ENCODE measurements at regions not wholly inside any gene's neighbourhood (a gene's known extent, or its start where the extent isn't known, plus 50 kb on each side); places are given as distances from the start of the nearest gene placed in this dataset.
"Not testable (repeated sequence)": the region's sequence is repeated elsewhere in the genome, so short reads cannot be mapped to it uniquely, and the experiment has no call there.

GRCh38 chr20:2213401-2213800, 82.4 kb upstream of the TGM3 start:
- TF ChIP-seq ZFX (IDR thresholded peaks at IDR 0.05): no peak
- TF ChIP-seq, protein P1, sequence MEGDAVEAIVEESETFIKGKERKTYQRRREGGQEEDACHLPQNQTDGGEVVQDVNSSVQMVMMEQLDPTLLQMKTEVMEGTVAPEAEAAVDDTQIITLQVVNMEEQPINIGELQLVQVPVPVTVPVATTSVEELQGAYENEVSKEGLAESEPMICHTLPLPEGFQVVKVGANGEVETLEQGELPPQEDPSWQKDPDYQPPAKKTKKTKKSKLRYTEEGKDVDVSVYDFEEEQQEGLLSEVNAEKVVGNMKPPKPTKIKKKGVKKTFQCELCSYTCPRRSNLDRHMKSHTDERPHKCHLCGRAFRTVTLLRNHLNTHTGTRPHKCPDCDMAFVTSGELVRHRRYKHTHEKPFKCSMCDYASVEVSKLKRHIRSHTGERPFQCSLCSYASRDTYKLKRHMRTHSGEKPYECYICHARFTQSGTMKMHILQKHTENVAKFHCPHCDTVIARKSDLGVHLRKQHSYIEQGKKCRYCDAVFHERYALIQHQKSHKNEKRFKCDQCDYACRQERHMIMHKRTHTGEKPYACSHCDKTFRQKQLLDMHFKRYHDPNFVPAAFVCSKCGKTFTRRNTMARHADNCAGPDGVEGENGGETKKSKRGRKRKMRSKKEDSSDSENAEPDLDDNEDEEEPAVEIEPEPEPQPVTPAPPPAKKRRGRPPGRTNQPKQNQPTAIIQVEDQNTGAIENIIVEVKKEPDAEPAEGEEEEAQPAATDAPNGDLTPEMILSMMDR (conservative IDR thresholded peaks at IDR 0.05): no peak
- H3K27ac ChIP-seq: no peak overlapping the region

DNA sequence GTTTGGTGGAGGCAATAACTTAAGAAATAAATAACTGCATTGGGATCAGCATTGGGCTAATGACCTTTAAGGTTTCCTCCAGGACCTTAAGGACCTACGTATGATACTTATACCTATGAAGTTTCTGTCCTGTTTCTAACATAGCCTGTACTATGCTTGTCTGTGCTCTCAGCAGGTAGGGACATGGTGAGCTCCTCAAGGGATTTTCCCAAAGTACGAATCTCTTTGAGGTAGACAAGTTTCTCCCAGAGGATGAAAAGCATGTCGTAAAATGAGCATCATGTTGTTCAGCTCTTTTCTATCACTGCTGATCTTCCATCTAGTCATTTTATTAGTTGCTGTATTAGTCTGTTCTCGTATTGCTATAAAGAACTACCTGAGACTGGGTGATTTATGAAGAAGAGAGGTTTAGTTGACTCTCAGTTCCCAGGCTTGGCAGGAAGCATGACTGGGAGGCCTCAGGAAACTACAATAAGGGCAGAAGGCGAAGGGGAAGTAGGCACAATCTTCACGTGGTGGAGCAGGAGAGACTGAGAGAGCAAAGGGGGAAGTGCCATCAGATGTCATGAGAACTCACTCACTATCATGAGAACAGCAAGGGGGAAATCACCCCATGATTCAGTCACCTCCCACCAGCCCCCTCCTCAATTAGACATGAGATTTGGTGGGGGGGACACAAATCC, 77.8 kb upstream of the TGM3 start:
- H3K27ac ChIP-seq: no peak overlapping the region
- TF ChIP-seq, protein P1 (conservative IDR thresholded peaks at IDR 0.05): no peak
- no peak for TF ChIP-seq ZFX (IDR thresholded peaks at IDR 0.05)

- TF ChIP-seq, protein P1 (conservative IDR thresholded peaks at IDR 0.05): no peak
- no peak for TF ChIP-seq ZFX (IDR thresholded peaks at IDR 0.05)
These were observed 76.3 kb upstream of the TGM3 start for GRCh38 chr20:2219481-2220006.

DNA sequence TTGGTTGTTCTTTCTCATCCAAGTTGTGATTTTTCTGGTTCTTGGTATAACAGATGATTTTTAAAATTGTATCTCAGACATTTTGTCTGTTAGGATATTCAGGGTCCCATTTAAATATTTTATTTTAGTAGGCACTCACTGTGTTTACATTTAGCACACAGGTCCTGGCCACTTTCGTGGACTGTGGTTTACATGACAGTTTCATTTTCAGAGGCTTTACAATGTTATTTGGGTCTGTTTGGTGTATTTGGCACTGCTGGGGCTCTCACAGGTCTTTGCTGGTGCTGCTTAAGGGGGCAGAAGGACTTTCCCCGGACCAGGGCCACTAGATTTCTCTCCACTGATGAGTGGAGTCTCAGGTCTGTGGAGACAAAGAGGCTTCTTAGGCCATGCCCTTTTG, 75.5 kb upstream of the TGM3 start:
- no peak overlapping the region for H3K27ac ChIP-seq
- TF ChIP-seq, protein P1 (conservative IDR thresholded peaks at IDR 0.05): no peak
- TF ChIP-seq ZFX (IDR thresholded peaks at IDR 0.05): no peak

More at GRCh38 chr20:2219481-2220006, 76.3 kb upstream of the TGM3 start:
- no peak overlapping the region for H3K27ac ChIP-seq

- H3K27ac ChIP-seq: no peak overlapping the region
- TF ChIP-seq, protein P1 (conservative IDR thresholded peaks at IDR 0.05): no peak
- no peak for TF ChIP-seq ZFX (IDR thresholded peaks at IDR 0.05)
These were observed 73.9 kb upstream of the TGM3 start for GRCh38 chr20:2221921-2222320.

GRCh38 chr20:2223558-2224367, 72.0 kb upstream of the TGM3 start:
- H3K27ac ChIP-seq: no peak overlapping the region
- TF ChIP-seq ZFX (IDR thresholded peaks at IDR 0.05): no peak
- TF ChIP-seq, protein P1 (conservative IDR thresholded peaks at IDR 0.05): no peak

GRCh38 chr20:2224368-2224639, 71.5 kb upstream of the TGM3 start:
- no peak overlapping the region for H3K27ac ChIP-seq
- TF ChIP-seq ZFX (IDR thresholded peaks at IDR 0.05): no peak
- TF ChIP-seq, protein P1 (conservative IDR thresholded peaks at IDR 0.05): no peak

DNA sequence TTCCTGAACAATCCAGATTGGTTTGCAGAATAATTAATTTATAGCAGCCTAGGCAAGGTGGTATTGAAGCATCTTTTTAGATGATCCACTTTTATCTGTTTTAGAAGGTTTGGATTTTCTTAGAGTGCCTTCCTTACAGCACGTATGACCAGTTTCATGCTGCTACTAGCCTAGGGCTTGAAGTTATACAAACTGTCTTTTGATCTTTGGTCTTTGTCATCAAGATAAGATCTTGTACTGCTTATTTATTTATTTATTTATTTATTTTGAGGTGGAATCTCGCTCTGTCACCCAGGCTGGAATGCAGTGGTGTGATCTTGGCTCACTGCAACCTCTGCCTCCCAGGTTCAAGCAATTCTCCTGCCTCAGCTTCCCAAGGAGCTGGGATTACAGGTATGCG, 68.5 kb upstream of the TGM3 start:
- H3K27ac ChIP-seq: not testable (repeated sequence)
